ENCODE measurements at regions not wholly inside any gene's neighbourhood (a gene's known extent, or its start where the extent isn't known, plus 50 kb on each side); places are given as distances from the start of the nearest gene placed in this dataset.

- DNase-seq (ENCODE audit: extremely low spot score, unreplicated experiment), result no peak
- Mint-ChIP-seq H3K27me3 (no peaks in the 10 kb centered on the region), H3K36me3 (no peaks in the 10 kb centered on the region), H3K27ac (no peak overlapping the region), H3K4me3 (no peak overlapping the region), H3K9me3 (no peaks in the 10 kb centered on the region), H3K4me1 (ENCODE audit: unreplicated experiment) (peaks cover 6% of the 10 kb centered on the region)
- TF ChIP-seq CTCF (conservative IDR thresholded peaks at IDR 0.05), result no peak
These were observed 500.6 kb upstream of the GOLIM4 start for GRCh38 chr3:168596175-168596823.

- H3K4me1 Mint-ChIP-seq (ENCODE audit: unreplicated experiment), result peaks cover 16% of the 10 kb centered on the region
- no peak for DNase-seq (ENCODE audit: extremely low spot score, unreplicated experiment)
- no peak overlapping the region for H3K4me3 Mint-ChIP-seq
- TF ChIP-seq CTCF (conservative IDR thresholded peaks at IDR 0.05), result no peak
- no peak overlapping the region for H3K27ac Mint-ChIP-seq
- no peaks in the 10 kb centered on the region for H3K9me3 Mint-ChIP-seq
- no peaks in the 10 kb centered on the region for H3K36me3 Mint-ChIP-seq
- H3K27me3 Mint-ChIP-seq, result no peaks in the 10 kb centered on the region
These were observed 495.9 kb upstream of the GOLIM4 start for GRCh38 chr3:168591587-168591986.

GRCh38 chr3:168589376-168589775 lies 493.7 kb upstream of the GOLIM4 start:
- peaks cover 16% of the 10 kb centered on the region for H3K4me1 Mint-ChIP-seq (ENCODE audit: unreplicated experiment)
- no peak for DNase-seq (ENCODE audit: extremely low spot score, unreplicated experiment)
- no peak overlapping the region for H3K27ac Mint-ChIP-seq
- no peaks in the 10 kb centered on the region for H3K9me3 Mint-ChIP-seq
- no peak for TF ChIP-seq CTCF (conservative IDR thresholded peaks at IDR 0.05)
- no peaks in the 10 kb centered on the region for H3K36me3 Mint-ChIP-seq
- H3K4me3 Mint-ChIP-seq, result no peak overlapping the region
- H3K27me3 Mint-ChIP-seq, result no peaks in the 10 kb centered on the region

- no peaks in the 10 kb centered on the region for H3K9me3 Mint-ChIP-seq
These were observed 489.8 kb upstream of the GOLIM4 start for GRCh38 chr3:168585544-168585943.

GRCh38 chr3:168583977-168584376 lies 488.3 kb upstream of the GOLIM4 start:
- Mint-ChIP-seq H3K27me3 (no peaks in the 10 kb centered on the region), H3K4me1 (ENCODE audit: unreplicated experiment) (peaks cover 13% of the 10 kb centered on the region), H3K4me3 (no peak overlapping the region), H3K27ac (no peak overlapping the region), H3K36me3 (no peaks in the 10 kb centered on the region), H3K9me3 (no peaks in the 10 kb centered on the region)
- no peak for DNase-seq (ENCODE audit: extremely low spot score, unreplicated experiment)
- TF ChIP-seq CTCF (conservative IDR thresholded peaks at IDR 0.05), result no peak

More at GRCh38 chr3:168585544-168585943, 489.8 kb upstream of the GOLIM4 start:
- H3K4me3 Mint-ChIP-seq, result no peak overlapping the region
- no peak for DNase-seq (ENCODE audit: extremely low spot score, unreplicated experiment)
- H3K27me3 Mint-ChIP-seq, result no peaks in the 10 kb centered on the region
- no peak overlapping the region for H3K27ac Mint-ChIP-seq
- H3K36me3 Mint-ChIP-seq, result no peaks in the 10 kb centered on the region
- peaks cover 18% of the 10 kb centered on the region for H3K4me1 Mint-ChIP-seq (ENCODE audit: unreplicated experiment)
- TF ChIP-seq CTCF (conservative IDR thresholded peaks at IDR 0.05), result no peak

GRCh38 chr3:168582503-168582902 lies 486.8 kb upstream of the GOLIM4 start:
- no peak overlapping the region for H3K27ac Mint-ChIP-seq
- H3K9me3 Mint-ChIP-seq, result no peaks in the 10 kb centered on the region
- no peaks in the 10 kb centered on the region for H3K36me3 Mint-ChIP-seq
- DNase-seq (ENCODE audit: extremely low spot score, unreplicated experiment), result no peak
- peaks cover 8% of the 10 kb centered on the region for H3K4me1 Mint-ChIP-seq (ENCODE audit: unreplicated experiment)
- no peak for TF ChIP-seq CTCF (conservative IDR thresholded peaks at IDR 0.05)
- H3K4me3 Mint-ChIP-seq, result no peak overlapping the region
- H3K27me3 Mint-ChIP-seq, result no peaks in the 10 kb centered on the region
